GM23338 (cell line): ENCODE measurements at regions not wholly inside any gene's neighbourhood (a gene's known extent, or its start where the extent isn't known, plus 50 kb on each side); places are given as distances from the start of the nearest gene placed in this dataset.

Source experiments
- CREB1 ChIP-seq: fragments of 250-450 bp; sonication (Bioruptor Pico); IDR thresholded peaks from 2 replicates; pipeline ENCODE4 v1.5.0; 2020; ENCODE audit warnings: low read depth, mild to moderate bottlenecking, moderate library complexity
- CTCF ChIP-seq, 2 experiments: fragments of 200-600 bp in 1 of 2; sonication (generic) in 1 of 2; conservative IDR thresholded peaks; 2 replicates each; pipeline versions ENCODE4 v1.5.1 to v1.6.1; 2016 to 2017; ENCODE audit warnings: antibody characterized with exemption in 2 of 2, low read depth in 2 of 2, mild to moderate bottlenecking in 2 of 2, moderate library complexity in 1 of 2
- EZH2 ChIP-seq: fragments of 200-600 bp; sonication (generic); IDR thresholded peaks from one replicate; pipeline ENCODE4 v1.8.0; 2017; ENCODE audit warnings: antibody characterized with exemption, mild to moderate bottlenecking, low read depth; ENCODE audit not compliant: unreplicated experiment
- EZH2phosphoT487 ChIP-seq: fragments of 200-600 bp; sonication (generic); IDR thresholded peaks from one replicate; pipeline ENCODE4 v1.8.1; 2018; ENCODE audit warnings: antibody characterized with exemption; ENCODE audit not compliant: unreplicated experiment
- JUNB ChIP-seq: IDR thresholded peaks from one replicate; pipeline ENCODE4 v1.6.1; 2016; ENCODE audit warnings: antibody characterized with exemption; ENCODE audit not compliant: unreplicated experiment
- NANOG ChIP-seq: IDR thresholded peaks from 2 replicates; pipeline ENCODE4 v1.6.1; 2016; ENCODE audit warnings: antibody characterized with exemption, borderline replicate concordance
- POLR2AphosphoS5 ChIP-seq: IDR thresholded peaks from 2 replicates; pipeline ENCODE4 v1.6.1; 2016; ENCODE audit warnings: antibody characterized with exemption, low read depth
- REST ChIP-seq: IDR thresholded peaks from one replicate; pipeline ENCODE4 v1.6.1; 2018; ENCODE audit warnings: antibody characterized with exemption; ENCODE audit not compliant: unreplicated experiment
- STAT1 ChIP-seq: IDR thresholded peaks from one replicate; pipeline ENCODE4 v1.6.1; 2016; ENCODE audit warnings: antibody characterized with exemption; ENCODE audit not compliant: unreplicated experiment
- ZNF114 ChIP-seq: fragments of 250-450 bp; sonication (Bioruptor Pico); IDR thresholded peaks from 2 replicates; pipeline ENCODE4 v1.5.0; 2020; ENCODE audit warnings: mild to moderate bottlenecking, moderate library complexity
- ZNF331 ChIP-seq: fragments of 250-450 bp; sonication (Bioruptor Pico); IDR thresholded peaks from 2 replicates; pipeline ENCODE4 v1.5.0; 2020; ENCODE audit warnings: low read depth, mild to moderate bottlenecking, moderate library complexity
- ZNF462 ChIP-seq: fragments of 250-450 bp; sonication (Bioruptor Pico); IDR thresholded peaks from 2 replicates; pipeline ENCODE4 v1.5.0; 2020; ENCODE audit warnings: mild to moderate bottlenecking, moderate library complexity
- TF ChIP-seq, protein P1 (sequence below): IDR thresholded peaks from 2 replicates; pipeline ENCODE4 v1.6.1; 2016; ENCODE audit warnings: antibody characterized with exemption

DNA sequence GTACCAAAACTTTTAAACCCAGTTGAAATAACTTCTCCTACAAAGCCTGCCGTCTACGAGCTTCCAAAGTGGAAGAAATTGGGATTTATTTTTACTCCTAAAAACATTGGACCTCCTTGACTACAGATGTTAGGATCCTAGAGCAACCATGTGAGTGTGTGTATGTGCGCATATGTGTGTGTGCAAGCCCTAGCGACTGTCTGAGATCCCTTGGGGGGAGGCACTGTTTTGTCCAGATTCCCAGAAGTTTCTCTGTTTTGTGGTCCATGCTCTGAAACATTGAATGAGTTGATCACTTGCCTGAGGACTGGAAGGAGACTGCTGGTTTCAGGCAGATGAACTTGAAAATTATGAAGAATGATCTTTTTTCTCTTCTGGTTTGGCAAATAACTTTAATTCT lies 312.3 kb upstream of the ZNF32 start:
- TF ChIP-seq POLR2AphosphoS5 = no peak
- no peak for TF ChIP-seq CTCF (conservative IDR thresholded peaks at IDR 0.05; ENCODE audit: low read depth in 2 of 2)
- TF ChIP-seq EZH2 = no peak
- TF ChIP-seq NANOG = no peak
- TF ChIP-seq EZH2phosphoT487 = no peak
- no peak for TF ChIP-seq REST
- no peak for TF ChIP-seq ZNF462 (CRISPR knock-in tag)
- TF ChIP-seq CREB1 (CRISPR knock-in tag) = no peak
- TF ChIP-seq JUNB = no peak
- TF ChIP-seq, protein P1, sequence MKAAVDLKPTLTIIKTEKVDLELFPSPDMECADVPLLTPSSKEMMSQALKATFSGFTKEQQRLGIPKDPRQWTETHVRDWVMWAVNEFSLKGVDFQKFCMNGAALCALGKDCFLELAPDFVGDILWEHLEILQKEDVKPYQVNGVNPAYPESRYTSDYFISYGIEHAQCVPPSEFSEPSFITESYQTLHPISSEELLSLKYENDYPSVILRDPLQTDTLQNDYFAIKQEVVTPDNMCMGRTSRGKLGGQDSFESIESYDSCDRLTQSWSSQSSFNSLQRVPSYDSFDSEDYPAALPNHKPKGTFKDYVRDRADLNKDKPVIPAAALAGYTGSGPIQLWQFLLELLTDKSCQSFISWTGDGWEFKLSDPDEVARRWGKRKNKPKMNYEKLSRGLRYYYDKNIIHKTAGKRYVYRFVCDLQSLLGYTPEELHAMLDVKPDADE = no peak
- TF ChIP-seq STAT1 = no peak
- TF ChIP-seq ZNF331 (CRISPR knock-in tag) = no peak
- TF ChIP-seq ZNF114 (CRISPR knock-in tag) = no peak
